ENCODE measurements at regions not wholly inside any gene's neighbourhood (a gene's known extent, or its start where the extent isn't known, plus 50 kb on each side); places are given as distances from the start of the nearest gene placed in this dataset.

DNA sequence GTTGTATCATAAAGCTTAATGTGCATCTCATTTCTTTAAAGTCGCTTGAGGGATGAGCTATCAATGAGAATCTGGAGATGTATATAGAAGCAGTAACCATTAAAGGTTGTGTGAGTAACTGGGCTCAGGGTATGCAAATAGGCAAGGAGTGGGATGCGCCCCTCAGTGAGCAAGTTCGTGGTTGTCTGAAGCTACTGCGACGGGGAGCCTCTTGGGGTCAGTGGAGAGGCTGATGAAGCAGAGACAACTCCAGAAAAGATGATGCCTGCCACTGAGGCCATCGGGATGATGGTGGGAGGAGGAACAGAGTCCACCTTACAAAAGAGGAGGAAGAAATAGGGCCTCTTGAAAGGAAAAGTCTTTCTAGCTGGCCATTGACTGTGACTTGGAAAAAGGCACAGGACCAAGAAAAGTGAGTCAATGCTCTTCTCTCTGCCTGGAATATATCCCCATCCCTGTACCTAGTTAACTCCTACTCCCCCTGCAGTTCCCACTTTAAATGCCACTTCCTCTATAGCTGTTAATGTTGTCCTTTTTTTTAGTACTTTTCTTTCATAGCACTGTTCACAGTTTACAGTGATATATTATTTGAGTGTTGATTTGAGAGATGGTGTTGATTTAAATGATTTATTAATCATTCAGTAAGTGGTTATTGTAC lies 51.4 kb upstream of the LSM6 start:
- peaks cover 12% of the 10 kb centered on the region for H3K4me1 Mint-ChIP-seq (ENCODE audit: low read depth)
- peak overlapping the region; percentile 23 for H3K4me3 Mint-ChIP-seq (ENCODE audit: low read depth)
- intact Hi-C loops (cut with micrococcal nuclease) = loop anchor here (2.0 to 5.0 kb wide), 2 partner anchors 17 to 33 kb away; no protein-coding TSS in a partner anchor
- DNase-seq (ENCODE audit: low spot score) = no peak
- H3K9me3 Mint-ChIP-seq = no peaks in the 10 kb centered on the region
- H3K36me3 Mint-ChIP-seq (ENCODE audit: low read depth) = no peaks in the 10 kb centered on the region
- peaks cover 9% of the 10 kb centered on the region for H3K27me3 Mint-ChIP-seq (ENCODE audit: low read depth)
- H3K27ac Mint-ChIP-seq = peak overlapping the region; percentile 9

DNA sequence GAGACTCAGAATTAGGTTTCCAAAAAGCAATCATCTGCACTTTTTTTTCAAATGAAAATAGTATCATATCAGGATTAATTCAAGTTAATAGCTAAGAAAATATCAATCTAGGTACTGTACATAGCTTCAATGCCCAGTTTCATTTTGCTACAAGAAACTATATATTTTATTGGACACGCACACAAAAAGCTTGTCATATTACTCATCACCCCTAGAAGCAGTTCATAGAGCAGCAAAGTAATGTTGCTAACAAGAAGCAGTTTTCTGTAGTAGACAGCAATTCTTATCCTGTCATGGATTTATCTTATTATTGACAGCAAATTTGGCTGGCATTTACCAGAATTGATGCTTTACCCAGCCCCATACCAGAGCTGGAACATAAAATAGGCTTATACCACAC lies 52.3 kb upstream of the LSM6 start:
- Mint-ChIP-seq H3K4me3 (ENCODE audit: low read depth) (no peak overlapping the region), H3K36me3 (ENCODE audit: low read depth) (no peaks in the 10 kb centered on the region), H3K27me3 (ENCODE audit: low read depth) (peaks cover 9% of the 10 kb centered on the region), H3K4me1 (ENCODE audit: low read depth) (peaks cover 12% of the 10 kb centered on the region), H3K27ac (no peak overlapping the region), H3K9me3 (no peaks in the 10 kb centered on the region)
- intact Hi-C loops (cut with micrococcal nuclease) = loop anchor here (5.0 kb wide), 1 partner anchor 34 kb away; no protein-coding TSS in a partner anchor
- DNase-seq (ENCODE audit: low spot score) = no peak

- no peak overlapping the region for H3K27ac Mint-ChIP-seq
- H3K4me3 Mint-ChIP-seq (ENCODE audit: low read depth) = no peak overlapping the region
- intact Hi-C loops (cut with micrococcal nuclease) = loop anchor here (5.0 kb wide), 1 partner anchor 35 kb away; no protein-coding TSS in a partner anchor
- peaks cover 12% of the 10 kb centered on the region for H3K27me3 Mint-ChIP-seq (ENCODE audit: low read depth)
- H3K36me3 Mint-ChIP-seq (ENCODE audit: low read depth) = no peaks in the 10 kb centered on the region
- peaks cover 4% of the 10 kb centered on the region for H3K9me3 Mint-ChIP-seq
- peaks cover 12% of the 10 kb centered on the region for H3K4me1 Mint-ChIP-seq (ENCODE audit: low read depth)
- no peak for DNase-seq (ENCODE audit: low spot score)
These were observed 53.1 kb upstream of the LSM6 start for GRCh38 chr4:146122398-146122797.

GRCh38 chr4:146121757-146122156 lies 53.8 kb upstream of the LSM6 start:
- intact Hi-C loops (cut with micrococcal nuclease) = loop anchor here (5.0 kb wide), 1 partner anchor 36 kb away; no protein-coding TSS in a partner anchor
- Mint-ChIP-seq H3K4me3 (ENCODE audit: low read depth) (no peak overlapping the region), H3K27ac (no peak overlapping the region), H3K9me3 (peaks cover 4% of the 10 kb centered on the region), H3K36me3 (ENCODE audit: low read depth) (no peaks in the 10 kb centered on the region), H3K27me3 (ENCODE audit: low read depth) (peaks cover 15% of the 10 kb centered on the region), H3K4me1 (ENCODE audit: low read depth) (peaks cover 12% of the 10 kb centered on the region)
- no peak for DNase-seq (ENCODE audit: low spot score)

GRCh38 chr4:146119845-146120404 lies 55.6 kb upstream of the LSM6 start:
- peaks cover 4% of the 10 kb centered on the region for H3K9me3 Mint-ChIP-seq
- peaks cover 19% of the 10 kb centered on the region for H3K27me3 Mint-ChIP-seq (ENCODE audit: low read depth)
- peaks cover 12% of the 10 kb centered on the region for H3K4me1 Mint-ChIP-seq (ENCODE audit: low read depth)
- no peak for DNase-seq (ENCODE audit: low spot score)
- H3K4me3 Mint-ChIP-seq (ENCODE audit: low read depth) = no peak overlapping the region
- no peaks in the 10 kb centered on the region for H3K36me3 Mint-ChIP-seq (ENCODE audit: low read depth)
- intact Hi-C loops (cut with micrococcal nuclease) = loop anchor here (5.0 kb wide), 1 partner anchor 37 kb away; no protein-coding TSS in a partner anchor
- H3K27ac Mint-ChIP-seq = no peak overlapping the region

GRCh38 chr4:146114066-146114465 lies 61.5 kb upstream of the LSM6 start:
- Mint-ChIP-seq H3K27ac (no peak overlapping the region), H3K4me3 (ENCODE audit: low read depth) (no peak overlapping the region), H3K27me3 (ENCODE audit: low read depth) (peaks cover 19% of the 10 kb centered on the region), H3K36me3 (ENCODE audit: low read depth) (no peaks in the 10 kb centered on the region), H3K4me1 (ENCODE audit: low read depth) (no peaks in the 10 kb centered on the region), H3K9me3 (peaks cover 4% of the 10 kb centered on the region)
- intact Hi-C loops (cut with micrococcal nuclease) = no loop called here
- DNase-seq (ENCODE audit: low spot score) = no peak

DNA sequence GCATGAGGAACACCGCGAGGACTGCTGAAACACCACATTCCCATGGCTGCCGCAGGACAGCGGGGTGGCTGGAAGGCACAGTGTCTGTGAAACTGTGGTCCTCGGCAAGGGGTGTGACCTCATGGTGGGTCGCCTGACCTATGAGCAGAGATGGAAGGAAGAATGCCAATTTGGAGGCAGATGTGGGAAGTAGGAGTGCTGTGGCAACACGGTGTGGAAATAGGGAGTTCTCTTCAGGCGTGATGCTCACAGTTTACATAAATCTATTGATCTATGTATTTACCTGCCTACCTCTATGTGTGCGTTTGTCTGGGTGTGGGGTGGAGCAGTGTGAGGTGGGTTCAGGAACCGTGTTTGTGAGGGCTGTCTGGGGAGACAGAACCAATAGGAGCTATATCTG lies 62.3 kb upstream of the LSM6 start:
- no peak for DNase-seq (ENCODE audit: low spot score)
- Mint-ChIP-seq H3K9me3 (peaks cover 4% of the 10 kb centered on the region), H3K27ac (no peak overlapping the region), H3K4me3 (ENCODE audit: low read depth) (no peak overlapping the region), H3K27me3 (ENCODE audit: low read depth) (peaks cover 19% of the 10 kb centered on the region), H3K36me3 (ENCODE audit: low read depth) (no peaks in the 10 kb centered on the region), H3K4me1 (ENCODE audit: low read depth) (no peaks in the 10 kb centered on the region)
- intact Hi-C loops (cut with micrococcal nuclease) = no loop called here

- H3K27ac Mint-ChIP-seq = no peak overlapping the region
These were observed 63.1 kb upstream of the LSM6 start for GRCh38 chr4:146112389-146112788.

GRCh38 chr4:146110871-146111485 lies 64.5 kb upstream of the LSM6 start:
- no peak for DNase-seq (ENCODE audit: low spot score)

More at GRCh38 chr4:146112389-146112788, 63.1 kb upstream of the LSM6 start:
- intact Hi-C loops (cut with micrococcal nuclease) = no loop called here
- H3K9me3 Mint-ChIP-seq = no peaks in the 10 kb centered on the region
- peaks cover 17% of the 10 kb centered on the region for H3K27me3 Mint-ChIP-seq (ENCODE audit: low read depth)
- no peak for DNase-seq (ENCODE audit: low spot score)
- no peak overlapping the region for H3K4me3 Mint-ChIP-seq (ENCODE audit: low read depth)
- no peaks in the 10 kb centered on the region for H3K36me3 Mint-ChIP-seq (ENCODE audit: low read depth)
- no peaks in the 10 kb centered on the region for H3K4me1 Mint-ChIP-seq (ENCODE audit: low read depth)

DNA sequence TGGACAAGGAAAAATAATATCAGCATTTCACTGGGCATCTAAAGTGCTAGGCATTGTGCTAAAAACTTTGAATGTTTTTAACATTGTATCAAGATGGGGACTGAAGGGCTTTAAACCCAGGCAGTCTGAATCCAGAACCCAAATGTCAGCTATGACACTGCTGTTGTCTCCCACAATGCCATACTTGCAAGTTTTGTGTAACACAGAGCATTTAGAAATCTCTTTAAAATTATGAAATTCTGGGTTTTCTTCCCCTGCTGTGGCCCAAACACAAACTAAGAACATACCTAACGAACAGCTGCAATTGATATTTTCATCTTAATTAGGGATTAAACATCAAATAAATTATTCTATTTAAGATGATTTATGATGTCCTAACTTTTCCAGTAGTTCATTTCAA lies 66.8 kb upstream of the LSM6 start:
- H3K36me3 Mint-ChIP-seq (ENCODE audit: low read depth) = no peaks in the 10 kb centered on the region
- H3K4me1 Mint-ChIP-seq (ENCODE audit: low read depth) = peaks cover 12% of the 10 kb centered on the region
- H3K27me3 Mint-ChIP-seq (ENCODE audit: low read depth) = peaks cover 10% of the 10 kb centered on the region
- intact Hi-C loops (cut with micrococcal nuclease) = no loop called here
- H3K4me3 Mint-ChIP-seq (ENCODE audit: low read depth) = no peak overlapping the region
- no peaks in the 10 kb centered on the region for H3K9me3 Mint-ChIP-seq
- no peak for DNase-seq (ENCODE audit: low spot score)
- no peak overlapping the region for H3K27ac Mint-ChIP-seq

More at GRCh38 chr4:146110871-146111485, 64.5 kb upstream of the LSM6 start:
- Mint-ChIP-seq H3K4me1 (ENCODE audit: low read depth) (peaks cover 2% of the 10 kb centered on the region), H3K27me3 (ENCODE audit: low read depth) (peaks cover 11% of the 10 kb centered on the region), H3K4me3 (ENCODE audit: low read depth) (no peak overlapping the region), H3K27ac (no peak overlapping the region), H3K9me3 (no peaks in the 10 kb centered on the region), H3K36me3 (ENCODE audit: low read depth) (no peaks in the 10 kb centered on the region)
- intact Hi-C loops (cut with micrococcal nuclease) = no loop called here

- Mint-ChIP-seq H3K4me1 (ENCODE audit: low read depth) (peaks cover 12% of the 10 kb centered on the region), H3K4me3 (ENCODE audit: low read depth) (no peak overlapping the region), H3K27me3 (ENCODE audit: low read depth) (peaks cover 8% of the 10 kb centered on the region), H3K27ac (no peak overlapping the region), H3K36me3 (ENCODE audit: low read depth) (no peaks in the 10 kb centered on the region), H3K9me3 (no peaks in the 10 kb centered on the region)
- no peak for DNase-seq (ENCODE audit: low spot score)
- intact Hi-C loops (cut with micrococcal nuclease) = loop anchor here (2.0 kb wide), 1 partner anchor 17 kb away; no protein-coding TSS in a partner anchor
These were observed 67.8 kb upstream of the LSM6 start for GRCh38 chr4:146107587-146108240.

DNA sequence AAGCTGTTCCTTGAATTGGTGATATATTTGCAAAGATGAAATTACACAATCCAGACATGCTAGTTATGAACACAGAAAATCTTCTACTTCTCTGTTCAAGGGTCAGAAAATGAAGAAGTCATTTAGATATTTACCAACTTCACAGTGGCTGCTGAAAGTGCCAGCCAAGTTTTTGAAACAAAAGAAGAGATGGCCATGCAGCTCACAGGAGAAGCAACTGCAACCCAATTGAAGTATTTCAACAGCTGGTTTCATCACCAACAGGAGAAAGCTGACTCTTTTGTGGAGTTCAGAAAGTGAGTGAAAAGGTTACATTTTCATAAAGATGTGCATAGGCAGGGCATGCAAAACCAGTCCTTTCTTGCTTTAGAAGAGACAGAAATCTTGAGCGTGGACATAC lies 70.1 kb upstream of the LSM6 start:
- intact Hi-C loops (cut with micrococcal nuclease) = no loop called here
- DNase-seq (ENCODE audit: low spot score) = no peak
- H3K9me3 Mint-ChIP-seq = no peaks in the 10 kb centered on the region
- peaks cover 12% of the 10 kb centered on the region for H3K4me1 Mint-ChIP-seq (ENCODE audit: low read depth)
- H3K27me3 Mint-ChIP-seq (ENCODE audit: low read depth) = peaks cover 7% of the 10 kb centered on the region
- peak overlapping the region; percentile 60 for H3K27ac Mint-ChIP-seq
- H3K4me3 Mint-ChIP-seq (ENCODE audit: low read depth) = no peak overlapping the region
- no peaks in the 10 kb centered on the region for H3K36me3 Mint-ChIP-seq (ENCODE audit: low read depth)

All from activated T-helper 2 cell treated with anti-CD3 and anti-CD28 coated beads, Interferon-gamma antibody, Interleukin-2, Interleukin-4, amounts not matched to agents 10 μg/mL and 5 μg/mL and 100 μg/mL, durations not matched to agents 14 hours and 24 hours and 36 hours (primary cell).